Heart left ventricle (tissue), 16 donors: ENCODE measurements at regions not wholly inside any gene's neighbourhood (a gene's known extent, or its start where the extent isn't known, plus 50 kb on each side); places are given as distances from the start of the nearest gene placed in this dataset.
"Not testable (repeated sequence)": the region's sequence is repeated elsewhere in the genome, so short reads cannot be mapped to it uniquely, and the experiment has no call there.

Experiments
- ATAC-seq, 4 donors: fragments of 200-7000 bp; cut with Tn5 transposase; one replicate each; pipeline ENCODE4 v1.9.1; 2020 to 2022; ENCODE audit warnings: moderate library complexity in 4 of 4, mild to moderate bottlenecking in 3 of 4, moderate number of reproducible peaks in 1 of 4
- DNase-seq, 5 donors: peaks; one replicate each; pipeline ENCODE4 v3.0.0-alpha.2; 2020
- H3K27ac ChIP-seq, 12 donors: fragments of 200-600 bp; sonication (generic) in 4 of 12; one replicate each; pipeline versions ENCODE4 v1.5.0 to v1.8.0; 2016 to 2022; ENCODE audit warnings: mild to moderate bottlenecking in 2 of 12
- H3K27me3 ChIP-seq, 9 donors: fragments of 200-600 bp; sonication (generic) in 2 of 9; one replicate each; pipeline versions ENCODE4 v1.5.1 to v1.8.0; 2016 to 2022; ENCODE audit warnings: mild to moderate bottlenecking in 3 of 9
- H3K36me3 ChIP-seq, 9 donors: fragments of 200-600 bp; sonication (generic) in 2 of 9; one replicate each; pipeline versions ENCODE4 v1.5.0 to v1.8.0; 2018 to 2022; ENCODE audit warnings: mild to moderate bottlenecking in 2 of 9
- H3K4me1 ChIP-seq, 12 donors: fragments of 200-600 bp; sonication (generic) in 4 of 12; one replicate each; pipeline versions ENCODE4 v1.5.0 to v1.8.0; 2016 to 2022; ENCODE audit warnings: mild to moderate bottlenecking in 3 of 12
- H3K4me3 ChIP-seq, 12 donors: fragments of 200-600 bp; sonication (generic) in 4 of 12; one replicate each; pipeline versions ENCODE4 v1.5.0 to v1.8.0; 2017 to 2022; ENCODE audit warnings: mild to moderate bottlenecking in 9 of 12, moderate library complexity in 4 of 12
- H3K9me3 ChIP-seq, 12 donors: fragments of 200-600 bp; sonication (generic) in 4 of 12; one replicate each; pipeline versions ENCODE4 v1.5.0 to v1.8.0; 2016 to 2022; ENCODE audit warnings: mild to moderate bottlenecking in 1 of 12
- POLR2A ChIP-seq, 2 donors: fragments of 450-650 bp; IDR thresholded peaks; one replicate each; pipeline ENCODE4 v1.6.1; 2017; ENCODE audit warnings: antibody characterized with exemption in 2 of 2, mild to moderate bottlenecking in 2 of 2, moderate library complexity in 2 of 2
- WGBS, 4 donors: extraction: QIAGEN DNeasy Blood & Tissue Kit in 2 of 4; methylation state at CpG; one replicate each; pipeline versions ENCODE4 v1.1.5 to v1.1.7; 2013 to 2018; 5-methylcytosine and 5-hydroxymethylcytosine counted together
- intact Hi-C, 10 donors: fragments of 100-400 bp; cut with DNase I; formaldehyde crosslinking; loops; one replicate each; pipeline versions ENCODE4 v1.11.1 to v1.14.2; 2022
- TF ChIP-seq, protein P1 (sequence below), 12 donors: fragments of 200-600 bp; sonication (generic) in 4 of 12; IDR thresholded peaks; one replicate each; pipeline versions ENCODE4 v1.5.0 to v1.8.0; 2018 to 2022; ENCODE audit warnings: antibody characterized with exemption in 12 of 12, mild to moderate bottlenecking in 5 of 12
- donor health status: ischemic (EF 13 %, LVEDD 7.1; RV severe dilation, severe dysfunction).
- donor health status: healthy with polysubstance abuse.
- donor health status: DM: no; HTN: yes; CAD: no.
- donor health status: DM: no; HTN: no; CAD: no.
- donor health status: ischemic (EF 25% LVEDD 6.9; RV normal size, moderate dysfunction).
- donor health status: ischemic (EF 25% LVEDD 5.7; RV mildly dilated, moderate dysfunction).
- donor health status: healthy.
- donor health status: DM: yes; HTN: yes; CAD: no.
- donor health status: ischemic (EF 35%, LVEDD 5.7; RV mildly dilated, moderate dysfunction).
- donor health status: nonischemic (EF 11% LVEDD 7.7; RV severe dilation, severe dysfunction).
- donor health status: DM: yes; HTN: yes; CAD: no.
- donor health status: PGD.
- donor health status: ischemic (EF 29% LVEDD 5.4; RV normal size, mild dysfunction).
- donor health status: nonischemic (EF 23%, LVEDD 6.1; RV moderate dilation, normal function).

GRCh38 chr7:24102988-24103387 lies 181.0 kb upstream of the NPY start:
- Histone ChIP-seq H3K27me3 (no peaks in the 10 kb centered on the region), H3K4me1 (no peaks in the 10 kb centered on the region), H3K4me3 (no peak overlapping the region), H3K9me3 (peaks cover 0 to 19% (median 10%) of the 10 kb centered on the region in 12 donors), H3K36me3 (no peaks in the 10 kb centered on the region), H3K27ac (no peak overlapping the region)
- DNase-seq (no peak), ATAC-seq (no peak)
- no peak for TF ChIP-seq POLR2A (IDR thresholded peaks at IDR 0.05)
- TF ChIP-seq, protein P1, sequence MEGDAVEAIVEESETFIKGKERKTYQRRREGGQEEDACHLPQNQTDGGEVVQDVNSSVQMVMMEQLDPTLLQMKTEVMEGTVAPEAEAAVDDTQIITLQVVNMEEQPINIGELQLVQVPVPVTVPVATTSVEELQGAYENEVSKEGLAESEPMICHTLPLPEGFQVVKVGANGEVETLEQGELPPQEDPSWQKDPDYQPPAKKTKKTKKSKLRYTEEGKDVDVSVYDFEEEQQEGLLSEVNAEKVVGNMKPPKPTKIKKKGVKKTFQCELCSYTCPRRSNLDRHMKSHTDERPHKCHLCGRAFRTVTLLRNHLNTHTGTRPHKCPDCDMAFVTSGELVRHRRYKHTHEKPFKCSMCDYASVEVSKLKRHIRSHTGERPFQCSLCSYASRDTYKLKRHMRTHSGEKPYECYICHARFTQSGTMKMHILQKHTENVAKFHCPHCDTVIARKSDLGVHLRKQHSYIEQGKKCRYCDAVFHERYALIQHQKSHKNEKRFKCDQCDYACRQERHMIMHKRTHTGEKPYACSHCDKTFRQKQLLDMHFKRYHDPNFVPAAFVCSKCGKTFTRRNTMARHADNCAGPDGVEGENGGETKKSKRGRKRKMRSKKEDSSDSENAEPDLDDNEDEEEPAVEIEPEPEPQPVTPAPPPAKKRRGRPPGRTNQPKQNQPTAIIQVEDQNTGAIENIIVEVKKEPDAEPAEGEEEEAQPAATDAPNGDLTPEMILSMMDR (IDR thresholded peaks at IDR 0.05) = no peak
- intact Hi-C loops = no loop called here

GRCh38 chr7:24108906-24109376 lies 175.0 kb upstream of the NPY start:
- Histone ChIP-seq H3K9me3 (no peaks in the 10 kb centered on the region), H3K4me1 (no peaks in the 10 kb centered on the region), H3K36me3 (no peaks in the 10 kb centered on the region), H3K27ac (no peak overlapping the region), H3K4me3 (no peak overlapping the region), H3K27me3 (no peaks in the 10 kb centered on the region)
- TF ChIP-seq, protein P1 (IDR thresholded peaks at IDR 0.05) = no peak
- TF ChIP-seq POLR2A (IDR thresholded peaks at IDR 0.05) = no peak
- 46 to 60% (median 55%) methylated on average over 1 of the region's 1 CpG for WGBS, 4 donors
- intact Hi-C loops = no loop called here
- ATAC-seq (no peak), DNase-seq (no peak)

DNA sequence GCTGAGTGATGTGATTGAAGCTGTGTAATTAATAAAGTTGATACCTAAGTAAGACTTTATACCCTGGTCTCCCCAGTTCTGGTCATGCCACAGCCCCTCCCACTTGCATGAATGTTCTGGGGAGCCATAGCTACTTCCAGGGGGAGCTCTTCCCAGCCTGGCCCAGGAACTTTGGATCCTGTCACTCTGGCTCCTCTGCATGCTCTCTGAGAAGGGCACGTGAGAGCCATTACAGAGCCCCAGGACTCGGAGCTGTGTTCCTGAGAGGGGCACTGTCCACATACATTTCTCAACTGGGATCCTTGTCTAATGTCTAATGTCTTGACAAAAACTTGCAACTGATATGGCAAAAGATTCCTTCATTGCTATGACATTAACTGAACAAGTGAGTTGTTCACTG lies 173.9 kb upstream of the NPY start:
- TF ChIP-seq, protein P1 (IDR thresholded peaks at IDR 0.05) = no peak
- TF ChIP-seq POLR2A (IDR thresholded peaks at IDR 0.05) = no peak

GRCh38 chr7:24113506-24113905 lies 170.5 kb upstream of the NPY start:
- H3K36me3 ChIP-seq = no peaks in the 10 kb centered on the region
- no peak for ATAC-seq
- no peaks in the 10 kb centered on the region for H3K9me3 ChIP-seq
- H3K4me1 ChIP-seq = no peaks in the 10 kb centered on the region
- 91 to 96% (median 93%) methylated on average over 6 to 7 of the region's 7 CpGs for WGBS, 4 donors
- H3K4me3 ChIP-seq = no peak overlapping the region
- DNase-seq = no peak
- H3K27me3 ChIP-seq = no peaks in the 10 kb centered on the region
- no peak overlapping the region for H3K27ac ChIP-seq
- no peak for TF ChIP-seq POLR2A (IDR thresholded peaks at IDR 0.05)
- intact Hi-C loops = no loop called here

More for the DNA sequence above, 173.9 kb upstream of the NPY start:
- H3K4me1 ChIP-seq = no peaks in the 10 kb centered on the region
- intact Hi-C loops = no loop called here
- DNase-seq = no peak
- no peaks in the 10 kb centered on the region for H3K27me3 ChIP-seq
- no peaks in the 10 kb centered on the region for H3K36me3 ChIP-seq
- H3K9me3 ChIP-seq = no peaks in the 10 kb centered on the region
- 46 to 67% (median 64%) methylated on average over 2 of the region's 2 CpGs for WGBS, 4 donors
- H3K4me3 ChIP-seq = no peak overlapping the region
- H3K27ac ChIP-seq = no peak overlapping the region
- ATAC-seq = no peak

DNA sequence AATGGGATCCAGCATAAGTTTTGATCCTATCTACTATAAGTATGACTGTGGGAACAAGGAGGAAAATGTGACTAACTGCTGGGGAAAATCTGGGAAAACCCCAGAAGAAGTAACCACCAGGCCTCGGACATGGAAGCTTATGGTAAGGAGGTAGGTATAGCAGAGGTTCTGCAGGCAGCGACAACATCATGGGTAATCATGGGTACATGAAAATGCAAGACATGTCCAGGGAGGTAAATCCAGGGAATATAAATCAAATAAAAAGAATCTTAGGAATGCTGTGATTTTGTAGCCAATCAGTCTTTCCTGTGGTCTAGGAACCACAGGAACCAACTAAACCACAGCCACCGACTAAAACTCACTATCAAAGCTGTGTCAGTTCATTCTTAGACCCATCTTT lies 168.3 kb upstream of the NPY start:
- no peaks in the 10 kb centered on the region for H3K27me3 ChIP-seq
- TF ChIP-seq POLR2A (IDR thresholded peaks at IDR 0.05) = no peak
- TF ChIP-seq, protein P1 (IDR thresholded peaks at IDR 0.05) = no peak
- no peak for DNase-seq
- H3K9me3 ChIP-seq = no peaks in the 10 kb centered on the region
- WGBS, 4 donors = 73 to 79% (median 77%) methylated on average over 3 of the region's 3 CpGs
- no peaks in the 10 kb centered on the region for H3K4me1 ChIP-seq
- no peaks in the 10 kb centered on the region for H3K36me3 ChIP-seq
- intact Hi-C loops = no loop called here
- ATAC-seq = no peak
- H3K27ac ChIP-seq = no peak overlapping the region
- H3K4me3 ChIP-seq = no peak overlapping the region

- 72 to 81% (median 78%) methylated on average over 5 to 7 of the region's 7 CpGs for WGBS, 4 donors
- H3K27me3 ChIP-seq, H3K9me3 ChIP-seq, ATAC-seq, intact Hi-C loops, H3K36me3 ChIP-seq, H3K4me1 ChIP-seq, H3K4me3 ChIP-seq, H3K27ac ChIP-seq, DNase-seq: not testable (repeated sequence)
Measured at GRCh38 chr7:24117903-24118499, 166.0 kb upstream of the NPY start.
